T-helper 2 cell treated with Interferon-gamma antibody and Interleukin-4, amounts not matched to agents 100 ng/mL and 5 ng/mL, for 36 hours (primary cell): ENCODE measurements at regions not wholly inside any gene's neighbourhood (a gene's known extent, or its start where the extent isn't known, plus 50 kb on each side); places are given as distances from the start of the nearest gene placed in this dataset.

Experiments
- intact Hi-C: fragments of 100-400 bp; cut with micrococcal nuclease; formaldehyde crosslinking; loops from one replicate; pipeline ENCODE4 v1.15.1; 2023

DNA sequence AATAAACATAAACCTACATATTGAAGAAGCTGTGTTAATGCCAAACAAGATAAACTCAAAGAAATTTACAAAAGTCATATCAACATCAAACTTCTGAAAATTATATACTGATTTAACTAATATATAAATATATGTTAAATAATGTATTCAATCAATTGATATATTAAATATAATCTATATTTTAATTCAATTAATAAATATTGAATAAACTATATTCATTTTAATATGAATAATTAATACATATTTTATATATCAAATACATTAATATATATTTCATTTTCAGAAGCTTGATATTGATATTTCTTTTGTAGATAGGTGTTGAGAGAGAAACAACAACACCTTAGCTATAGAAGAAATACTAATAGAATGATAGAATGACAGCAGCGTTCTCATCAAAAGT lies 768.1 kb downstream of the MECOM start:
- intact Hi-C loops: no loop called here

DNA sequence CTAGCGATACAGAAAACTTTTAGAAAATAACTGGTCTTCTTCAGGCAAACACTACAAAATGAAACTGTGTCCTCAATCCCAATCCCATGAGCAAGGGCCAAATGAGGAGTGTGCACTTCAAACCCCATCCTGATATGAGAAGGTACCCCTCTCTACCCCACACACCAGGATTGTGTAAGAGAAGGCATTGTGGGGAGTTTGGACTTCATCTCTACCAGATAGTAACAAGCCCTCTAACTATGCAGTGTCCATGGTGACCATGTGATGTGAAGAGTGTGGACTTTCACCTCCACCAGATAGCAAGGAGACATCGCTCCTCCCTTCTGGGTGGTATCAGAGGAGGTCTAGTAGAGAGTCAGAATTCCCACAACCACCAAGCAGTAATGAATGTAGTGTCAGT lies 769.3 kb downstream of the MECOM start:
- intact Hi-C loops: no loop called here

- intact Hi-C loops: no loop called here
Measured at GRCh38 chr3:168889666-168890065, 773.8 kb downstream of the MECOM start.

GRCh38 chr3:168888781-168889180 lies 774.7 kb downstream of the MECOM start:
- intact Hi-C loops: no loop called here

DNA sequence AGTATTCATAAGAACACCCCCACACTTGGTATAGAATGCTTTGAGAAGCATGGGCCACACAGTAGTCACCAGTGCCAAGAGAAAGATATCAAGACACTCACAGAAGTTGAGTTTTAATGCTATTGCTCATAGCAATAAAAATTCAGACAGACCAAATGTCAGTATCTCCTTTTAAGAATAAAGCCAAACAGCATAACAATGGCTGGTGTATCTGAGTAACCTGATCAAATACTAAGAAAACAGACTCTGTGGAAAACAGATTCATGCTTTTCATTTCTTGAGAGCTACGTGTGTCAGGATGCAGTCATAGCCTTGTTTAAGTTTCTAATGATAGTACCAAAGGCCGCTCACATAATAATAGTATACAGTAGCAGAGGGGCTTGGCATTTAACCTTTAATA lies 778.5 kb downstream of the MECOM start:
- intact Hi-C loops: no loop called here

GRCh38 chr3:168884353-168884903 lies 779.1 kb downstream of the MECOM start:
- intact Hi-C loops: no loop called here

- intact Hi-C loops: no loop called here
Measured at GRCh38 chr3:168883145-168883544, 780.4 kb downstream of the MECOM start.

DNA sequence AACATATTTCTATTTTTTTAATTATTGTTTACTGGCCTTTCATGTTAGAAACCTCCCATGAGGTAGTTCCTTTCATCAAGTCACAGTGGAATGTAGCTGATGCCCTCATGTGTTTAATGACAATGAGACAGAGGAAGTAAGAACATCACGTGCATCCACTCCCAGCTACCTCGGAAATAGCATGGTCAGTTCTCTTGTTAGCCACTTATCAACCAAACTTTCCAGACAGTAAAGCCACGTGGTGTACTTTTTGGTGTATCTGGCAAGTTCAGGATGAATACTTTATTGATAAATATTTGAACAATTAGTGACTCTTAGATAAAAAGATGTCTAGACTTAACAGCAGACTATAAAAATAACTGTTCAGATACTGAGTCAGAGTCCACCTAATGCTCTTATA lies 781.7 kb downstream of the MECOM start:
- intact Hi-C loops: no loop called here

GRCh38 chr3:168878655-168879054 lies 782.9 kb upstream of the GOLIM4 start:
- intact Hi-C loops: no loop called here

- intact Hi-C loops: no loop called here
Measured at GRCh38 chr3:168877899-168878298, 782.2 kb upstream of the GOLIM4 start.

DNA sequence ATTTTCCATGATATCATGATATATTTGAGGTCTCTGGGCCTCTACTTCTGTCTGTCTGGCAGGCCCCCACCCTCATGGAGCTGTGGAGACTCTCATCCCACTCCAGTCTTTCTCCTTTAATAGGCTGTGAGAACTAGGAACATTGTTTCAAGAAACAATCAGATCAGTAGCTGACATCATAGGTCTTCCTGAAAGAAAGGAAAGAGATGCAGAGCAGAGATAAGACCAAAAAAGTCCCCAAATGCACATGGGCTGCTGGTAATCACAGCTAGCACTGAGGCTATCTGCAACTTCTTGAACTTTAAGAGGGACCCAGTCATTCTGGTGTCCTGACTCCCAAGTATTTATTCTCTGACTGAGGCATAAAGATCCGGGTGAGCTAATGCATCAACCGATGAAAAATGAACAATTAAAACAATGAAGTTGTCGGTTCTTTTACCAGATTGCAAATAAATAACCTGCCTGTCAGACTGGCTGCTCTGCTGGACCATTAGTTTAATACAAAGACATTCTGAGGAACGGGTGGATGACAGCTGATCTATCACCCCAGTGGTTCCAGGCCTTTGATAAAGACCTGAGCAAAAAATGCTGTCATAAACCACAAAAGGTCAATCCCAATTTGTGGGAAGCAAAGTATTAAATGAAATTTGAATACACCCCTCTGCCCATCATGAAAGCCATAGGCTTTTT lies 780.8 kb upstream of the GOLIM4 start:
- intact Hi-C loops: no loop called here

DNA sequence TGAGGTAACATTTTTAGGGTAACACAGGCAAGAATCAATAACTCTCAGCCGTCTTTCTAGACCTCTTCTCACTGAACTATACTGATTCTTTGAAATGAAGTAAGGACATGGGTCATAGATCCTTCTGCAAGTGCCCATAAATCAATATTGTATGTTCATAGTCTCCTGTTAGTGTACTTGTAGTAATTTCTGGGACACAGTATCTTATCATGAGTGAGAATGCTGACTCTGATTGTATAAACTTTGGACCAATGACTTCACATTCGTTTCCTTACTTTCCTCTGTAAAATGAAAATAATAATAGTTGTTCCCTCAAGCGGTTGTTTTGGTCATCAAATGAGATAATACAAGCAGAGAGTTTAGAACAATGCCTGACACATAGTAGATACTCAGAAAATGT lies 777.1 kb upstream of the GOLIM4 start:
- intact Hi-C loops: no loop called here

DNA sequence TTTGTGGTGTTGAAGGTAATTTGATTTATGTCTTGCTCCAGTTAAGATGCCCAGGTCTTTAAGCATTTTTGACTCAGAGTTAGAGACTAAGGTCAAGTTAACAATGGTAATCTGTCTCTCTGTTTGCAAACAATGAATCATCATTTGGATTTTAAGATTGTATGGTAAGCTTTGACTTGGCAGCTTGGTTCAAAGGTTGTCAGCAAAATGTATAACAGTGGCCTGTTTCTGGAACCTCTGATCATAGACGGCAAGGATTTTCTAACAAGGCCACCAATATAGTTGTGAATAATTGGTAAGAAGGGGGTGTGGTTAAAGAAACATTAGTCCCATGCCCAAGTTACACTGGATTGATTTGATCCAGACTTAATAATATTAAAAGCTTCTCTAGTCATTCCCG lies 775.2 kb upstream of the GOLIM4 start:
- intact Hi-C loops: no loop called here

GRCh38 chr3:168865022-168865551 lies 769.4 kb upstream of the GOLIM4 start:
- intact Hi-C loops: loop anchor here (5.0 kb wide), 1 partner anchor 802 kb away; no protein-coding TSS in a partner anchor

GRCh38 chr3:168864107-168865021 lies 768.6 kb upstream of the GOLIM4 start:
- intact Hi-C loops: loop anchor here (5.0 kb wide), 1 partner anchor 803 kb away; no protein-coding TSS in a partner anchor

- intact Hi-C loops: no loop called here
Measured at GRCh38 chr3:168863561-168863960, 767.8 kb upstream of the GOLIM4 start.

GRCh38 chr3:168862466-168862865 lies 766.7 kb upstream of the GOLIM4 start:
- intact Hi-C loops: no loop called here

- intact Hi-C loops: no loop called here
Measured at GRCh38 chr3:168860592-168860991, 764.9 kb upstream of the GOLIM4 start.

- intact Hi-C loops: no loop called here
Measured at GRCh38 chr3:168860028-168860427, 764.3 kb upstream of the GOLIM4 start.

- intact Hi-C loops: no loop called here
Measured at GRCh38 chr3:168859574-168859973, 763.9 kb upstream of the GOLIM4 start.

- intact Hi-C loops: no loop called here
Measured at GRCh38 chr3:168859143-168859542, 763.4 kb upstream of the GOLIM4 start.

GRCh38 chr3:168858327-168858726 lies 762.6 kb upstream of the GOLIM4 start:
- intact Hi-C loops: no loop called here
